Trophoblast cell (in vitro differentiated cells and primary cell): ENCODE measurements at regions not wholly inside any gene's neighbourhood (a gene's known extent, or its start where the extent isn't known, plus 50 kb on each side); places are given as distances from the start of the nearest gene placed in this dataset.

ENCODE experiments used
- DNase-seq, 2 donors: peaks; one replicate each; pipeline ENCODE4 v3.0.0-alpha.2; 2016
- H2AFZ ChIP-seq: 2 replicates; pipeline ENCODE4 v1.6.1; 2013; ENCODE audit warnings: low read length, moderate library complexity, mild to moderate bottlenecking; ENCODE audit not compliant: insufficient read depth, poor library complexity
- H2AK5ac ChIP-seq: 2 replicates; pipeline ENCODE4 v1.6.1; 2013; ENCODE audit warnings: mild to moderate bottlenecking, low read length
- H2BK120ac ChIP-seq: 2 replicates; pipeline ENCODE4 v1.6.1; 2013; ENCODE audit warnings: low read length, mild to moderate bottlenecking, moderate library complexity; ENCODE audit not compliant: insufficient read depth, poor library complexity
- H2BK12ac ChIP-seq: 2 replicates; pipeline ENCODE4 v1.6.1; 2013; ENCODE audit warnings: mild to moderate bottlenecking, low read length, moderate library complexity
- H2BK5ac ChIP-seq: 2 replicates; pipeline ENCODE4 v1.6.1; 2013; ENCODE audit warnings: low read length, low read depth, moderate library complexity, mild to moderate bottlenecking; ENCODE audit not compliant: poor library complexity
- H3K14ac ChIP-seq: 2 replicates; pipeline ENCODE4 v1.6.1; 2013; ENCODE audit warnings: mild to moderate bottlenecking, low read length
- H3K18ac ChIP-seq: 2 replicates; pipeline ENCODE4 v1.6.1; 2013; ENCODE audit warnings: mild to moderate bottlenecking, low read length
- H3K23ac ChIP-seq: 2 replicates; pipeline ENCODE4 v1.6.1; 2013; ENCODE audit warnings: low read length
- H3K27ac ChIP-seq: 2 replicates; pipeline ENCODE4 v1.5.1; 2013; ENCODE audit warnings: low read depth, mild to moderate bottlenecking, inconsistent platforms, low read length, moderate library complexity
- H3K27me3 ChIP-seq: 2 replicates; pipeline ENCODE4 v1.6.1; 2013; ENCODE audit warnings: inconsistent platforms, mild to moderate bottlenecking, low read length, moderate library complexity; ENCODE audit not compliant: insufficient read depth
- H3K36me3 ChIP-seq, 2 experiments: 1 replicate in 1 of 2; 2 replicates in 1 of 2; pipeline ENCODE4 v1.6.1; 2013; ENCODE audit warnings: low read length in 2 of 2, mild to moderate bottlenecking in 2 of 2, moderate library complexity in 1 of 2; ENCODE audit not compliant: insufficient read depth in 2 of 2, control insufficient read depth in 1 of 2
- H3K4ac ChIP-seq: 2 replicates; pipeline ENCODE4 v1.6.1; 2013; ENCODE audit warnings: low read depth, mild to moderate bottlenecking, low read length, moderate library complexity
- H3K4me1 ChIP-seq, 2 experiments: 1 replicate in 1 of 2; 2 replicates in 1 of 2; pipeline ENCODE4 v1.6.1; 2013; ENCODE audit warnings: low read length in 2 of 2, mild to moderate bottlenecking in 2 of 2, moderate library complexity in 1 of 2; ENCODE audit not compliant: insufficient read depth in 2 of 2, control insufficient read depth in 1 of 2
- H3K4me2 ChIP-seq: 2 replicates; pipeline ENCODE4 v1.6.1; 2013; ENCODE audit warnings: inconsistent platforms, mild to moderate bottlenecking, low read length, moderate library complexity
- H3K4me3 ChIP-seq: 2 replicates; pipeline ENCODE4 v1.5.1; 2013; ENCODE audit warnings: mild to moderate bottlenecking, low read depth, low read length, inconsistent platforms
- H3K79me1 ChIP-seq: one replicate; pipeline ENCODE4 v1.6.1; 2013; ENCODE audit warnings: low read length
- H3K79me2 ChIP-seq: 2 replicates; pipeline ENCODE4 v1.6.1; 2013; ENCODE audit warnings: low read length, mild to moderate bottlenecking; ENCODE audit not compliant: control insufficient read depth, insufficient read depth, poor library complexity
- H3K9ac ChIP-seq: 2 replicates; pipeline ENCODE4 v1.6.1; 2013; ENCODE audit warnings: mild to moderate bottlenecking, low read length
- H3K9me3 ChIP-seq: 2 replicates; pipeline ENCODE4 v1.6.1; 2013; ENCODE audit warnings: low read depth, mild to moderate bottlenecking, control low read depth, inconsistent platforms, low read length; ENCODE audit not compliant: insufficient read depth
- H4K12ac ChIP-seq: 2 replicates; pipeline ENCODE4 v1.6.1; 2013; ENCODE audit warnings: low read depth, mild to moderate bottlenecking, low read length, moderate library complexity
- H4K8ac ChIP-seq: 2 replicates; pipeline ENCODE4 v1.6.1; 2013; ENCODE audit warnings: low read depth, mild to moderate bottlenecking, low read length, moderate library complexity
- H4K91ac ChIP-seq: one replicate; pipeline ENCODE4 v1.6.1; 2013; ENCODE audit warnings: low read depth, mild to moderate bottlenecking, low read length, moderate library complexity
- WGBS: extraction: QIAGEN DNeasy Blood & Tissue Kit; methylation state at CpG from one replicate; pipeline ENCODE4 v1.1.7; 2013; ENCODE audit warnings: missing lambda C conversion rate; ENCODE audit not compliant: insufficient read length, insufficient coverage; ENCODE audit errors: extremely low coverage; 5-methylcytosine and 5-hydroxymethylcytosine counted together

GRCh38 chr11:128297091-128297651 is 290.2 kb downstream of the ETS1 start:
- H2BK5ac ChIP-seq = peak overlapping the region; percentile 31
- H3K36me3 ChIP-seq = no peaks in the 10 kb centered on the region
- no CpG with 5 or more reads among the region's 4 CpGs for WGBS
- H3K4me3 ChIP-seq = no peak overlapping the region
- no peaks in the 10 kb centered on the region for H3K79me2 ChIP-seq
- H3K9me3 ChIP-seq = no peaks in the 10 kb centered on the region
- peak overlapping the region; percentile 58 for H4K91ac ChIP-seq
- H3K23ac ChIP-seq = no peak overlapping the region
- H3K14ac ChIP-seq = peak overlapping the region; percentile 59
- no peak overlapping the region for H3K27ac ChIP-seq
- peak overlapping the region; percentile 47 for H2BK120ac ChIP-seq
- peak overlapping the region; percentile 11 for H4K8ac ChIP-seq
- no peak for DNase-seq
- H2BK12ac ChIP-seq = peak overlapping the region; percentile 80
- H3K4me1 ChIP-seq = peaks cover 6 to 15% of the 10 kb centered on the region in 2 experiments
- H4K12ac ChIP-seq = no peak overlapping the region
- H2AK5ac ChIP-seq = peak overlapping the region; percentile 30
- no peak overlapping the region for H3K9ac ChIP-seq
- peak overlapping the region; percentile 2 for H3K4ac ChIP-seq
- no peak overlapping the region for H3K4me2 ChIP-seq
- no peak overlapping the region for H2AFZ ChIP-seq
- peak overlapping the region; percentile 54 for H3K18ac ChIP-seq
- H3K27me3 ChIP-seq = no peaks in the 10 kb centered on the region
- peaks cover 15% of the 10 kb centered on the region for H3K79me1 ChIP-seq

- H2BK5ac ChIP-seq = peak overlapping the region; percentile 64
- no peaks in the 10 kb centered on the region for H3K79me2 ChIP-seq
- peak overlapping the region; percentile 78 for H2BK120ac ChIP-seq
- no peak overlapping the region for H3K23ac ChIP-seq
- H3K27me3 ChIP-seq = no peaks in the 10 kb centered on the region
- peak overlapping the region; percentile 54 for H2BK12ac ChIP-seq
- H2AFZ ChIP-seq = no peak overlapping the region
- no peak overlapping the region for H4K8ac ChIP-seq
- no peaks in the 10 kb centered on the region for H3K36me3 ChIP-seq
- no peak overlapping the region for H3K14ac ChIP-seq
- WGBS = no CpG with 5 or more reads among the region's 1 CpG
- H3K79me1 ChIP-seq = peaks cover 29% of the 10 kb centered on the region
- H3K27ac ChIP-seq = no peak overlapping the region
- H4K12ac ChIP-seq = no peak overlapping the region
- H3K4ac ChIP-seq = peak overlapping the region; percentile 24
- H3K9ac ChIP-seq = no peak overlapping the region
- peaks cover 18 to 24% of the 10 kb centered on the region in 2 experiments for H3K4me1 ChIP-seq
- DNase-seq = no peak
- no peaks in the 10 kb centered on the region for H3K9me3 ChIP-seq
- no peak overlapping the region for H2AK5ac ChIP-seq
- no peak overlapping the region for H3K4me3 ChIP-seq
- peak overlapping the region; percentile 31 for H4K91ac ChIP-seq
- H3K4me2 ChIP-seq = no peak overlapping the region
- peak overlapping the region; percentile 43 for H3K18ac ChIP-seq
These were observed 292.7 kb downstream of the ETS1 start for GRCh38 chr11:128294671-128295050.

- Histone ChIP-seq H3K27ac (no peak overlapping the region), H3K9me3 (no peaks in the 10 kb centered on the region), H3K79me2 (no peaks in the 10 kb centered on the region), H3K36me3 (no peaks in the 10 kb centered on the region), H2AK5ac (peak overlapping the region; percentile 83), H3K9ac (no peak overlapping the region), H3K27me3 (no peaks in the 10 kb centered on the region), H3K23ac (no peak overlapping the region), H3K14ac (peak overlapping the region; percentile 8), H3K79me1 (peaks cover 27% of the 10 kb centered on the region), H3K4me1 (peaks cover 17 to 19% of the 10 kb centered on the region in 2 experiments), H4K12ac (no peak overlapping the region), H3K4me2 (no peak overlapping the region), H4K91ac (peak overlapping the region; percentile 31), H4K8ac (no peak overlapping the region), H2AFZ (peak overlapping the region; percentile 57), H3K4me3 (no peak overlapping the region), H3K4ac (peak overlapping the region; percentile 24), H3K18ac (peak overlapping the region; percentile 43), H2BK120ac (peak overlapping the region; percentile 78), H2BK5ac (peak overlapping the region; percentile 64), H2BK12ac (peak overlapping the region; percentile 82)
- no peak for DNase-seq
- WGBS = no CpG with 5 or more reads among the region's 11 CpGs
These were observed 293.2 kb downstream of the ETS1 start for GRCh38 chr11:128294001-128294670.

- peaks cover 12 to 15% of the 10 kb centered on the region in 2 experiments for H3K4me1 ChIP-seq
- WGBS = no CpG with 5 or more reads among the region's 7 CpGs
- peak overlapping the region; percentile 87 for H2BK12ac ChIP-seq
- peak overlapping the region; percentile 47 for H2BK5ac ChIP-seq
- no peak overlapping the region for H3K27ac ChIP-seq
- H2BK120ac ChIP-seq = peak overlapping the region; percentile 55
- H3K79me2 ChIP-seq = no peaks in the 10 kb centered on the region
- no peaks in the 10 kb centered on the region for H3K36me3 ChIP-seq
- peak overlapping the region; percentile 73 for H3K14ac ChIP-seq
- no peak overlapping the region for H3K9ac ChIP-seq
- no peak for DNase-seq
- no peak overlapping the region for H3K23ac ChIP-seq
- no peak overlapping the region for H4K12ac ChIP-seq
- peak overlapping the region; percentile 71 for H2AK5ac ChIP-seq
- peak overlapping the region; percentile 69 for H4K8ac ChIP-seq
- H3K79me1 ChIP-seq = peaks cover 24% of the 10 kb centered on the region
- no peak overlapping the region for H2AFZ ChIP-seq
- no peaks in the 10 kb centered on the region for H3K27me3 ChIP-seq
- H3K18ac ChIP-seq = peak overlapping the region; percentile 69
- no peak overlapping the region for H3K4ac ChIP-seq
- H3K4me2 ChIP-seq = no peak overlapping the region
- no peaks in the 10 kb centered on the region for H3K9me3 ChIP-seq
- no peak overlapping the region for H3K4me3 ChIP-seq
- H4K91ac ChIP-seq = peak overlapping the region; percentile 82
These were observed 295.5 kb downstream of the ETS1 start for GRCh38 chr11:128291835-128292234.
